GM19468 (cell line): ENCODE measurements at regions not wholly inside any gene's neighbourhood (a gene's known extent, or its start where the extent isn't known, plus 50 kb on each side); places are given as distances from the start of the nearest gene placed in this dataset.
A peak's percentile ranks its signal among the peaks of the same experiment; 100 is the strongest.
"Not testable (repeated sequence)": the region's sequence is repeated elsewhere in the genome, so short reads cannot be mapped to it uniquely, and the experiment has no call there.

Source experiments
- ATAC-seq: cut with Tn5 transposase; IDR thresholded peaks from one replicate; pipeline ENCODE4 v1.9.1; 2021; ENCODE audit warnings: mild to moderate bottlenecking, moderate library complexity, moderate number of reproducible peaks; ENCODE audit not compliant: unreplicated experiment; ENCODE audit errors: extremely low read depth

GRCh38 chr2:166831930-166832329 lies 56.4 kb upstream of the XIRP2 start:
- no peak for ATAC-seq

- no peak for ATAC-seq
Measured at GRCh38 chr2:166825914-166826313, 62.4 kb upstream of the XIRP2 start.

GRCh38 chr2:166814335-166814734 lies 73.9 kb upstream of the XIRP2 start:
- no peak for ATAC-seq

DNA sequence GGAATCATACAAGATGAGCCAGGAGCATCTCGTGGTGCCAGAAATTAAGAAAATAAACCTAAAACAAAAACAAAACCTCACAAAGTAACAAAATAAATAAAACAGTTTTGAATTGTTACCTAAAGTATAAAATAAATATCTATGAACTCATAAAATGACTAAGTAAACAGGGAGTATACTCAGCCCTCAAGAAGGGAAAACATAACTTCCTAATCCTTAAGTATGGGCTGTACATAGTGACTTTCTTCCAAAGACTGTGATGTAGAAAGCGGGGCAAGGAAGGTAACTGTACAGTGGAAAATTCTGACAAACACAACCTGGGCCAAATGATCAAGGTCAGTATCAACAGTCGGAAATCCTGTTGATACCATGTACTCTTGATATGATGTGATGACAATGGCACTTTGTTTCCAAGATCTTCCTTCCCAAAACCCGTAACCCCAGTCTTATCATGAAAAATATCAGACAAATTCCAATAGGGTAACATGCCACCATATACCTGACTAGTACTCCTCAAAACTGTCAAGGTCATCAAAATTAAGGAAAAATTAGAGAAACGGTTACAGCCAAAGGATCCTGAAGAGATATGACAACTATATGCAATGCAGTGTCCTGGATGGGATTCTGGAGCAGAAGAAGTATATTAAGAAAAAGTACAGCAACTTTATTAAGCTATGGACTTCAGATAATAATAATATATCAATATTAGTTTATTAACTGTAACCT lies 76.0 kb upstream of the XIRP2 start:
- no peak for ATAC-seq

GRCh38 chr2:166805753-166806152 lies 82.5 kb upstream of the XIRP2 start:
- no peak for ATAC-seq

DNA sequence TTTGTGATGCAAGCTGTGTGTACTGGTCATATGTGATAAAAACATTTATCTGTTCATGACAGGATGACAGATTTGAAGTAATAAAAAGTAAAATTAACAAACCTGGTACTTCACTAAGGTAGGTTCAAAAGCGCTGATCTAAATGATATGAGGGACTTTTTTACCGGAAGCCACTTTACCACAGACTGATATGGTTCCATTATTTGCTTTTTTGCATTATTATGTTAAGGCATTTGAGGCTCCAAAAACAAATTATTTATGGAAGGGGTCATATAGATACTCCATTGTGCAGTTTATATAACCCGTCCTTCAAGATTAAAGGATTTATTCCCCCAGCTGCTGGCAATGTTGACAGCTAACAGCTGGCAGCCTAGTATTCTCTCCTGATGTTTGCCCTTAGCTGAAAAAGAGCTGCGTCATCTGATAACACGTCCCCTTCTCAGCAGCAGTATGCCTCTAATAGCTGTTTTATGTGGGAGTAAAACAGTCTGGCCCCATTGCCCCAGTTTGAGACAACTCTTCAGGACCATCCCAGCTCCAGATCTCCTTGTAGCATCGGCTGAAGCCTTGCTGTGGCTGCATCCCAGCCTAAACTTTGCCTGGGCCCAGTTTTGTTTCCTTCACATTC lies 84.8 kb upstream of the XIRP2 start:
- no peak for ATAC-seq

GRCh38 chr2:166802475-166802874 lies 85.8 kb upstream of the XIRP2 start:
- ATAC-seq = no peak

DNA sequence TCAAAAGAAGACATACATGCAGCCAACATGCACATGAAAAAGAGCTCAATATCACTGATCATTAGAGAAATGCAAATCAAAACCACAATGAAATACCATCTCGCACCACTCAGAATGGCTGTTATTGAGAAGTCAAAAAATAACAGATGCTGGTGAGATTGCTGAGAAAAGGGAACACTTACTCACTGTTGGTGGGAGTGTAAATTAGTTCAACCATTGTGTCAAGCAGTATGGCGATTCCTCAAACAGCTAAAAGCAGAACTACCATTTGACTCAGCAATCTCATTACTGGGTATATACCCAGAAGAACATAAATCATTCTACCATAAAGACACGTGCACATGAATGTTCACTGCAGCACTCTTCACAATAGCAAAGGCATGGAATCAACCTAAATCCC lies 95.5 kb upstream of the XIRP2 start:
- no peak for ATAC-seq

DNA sequence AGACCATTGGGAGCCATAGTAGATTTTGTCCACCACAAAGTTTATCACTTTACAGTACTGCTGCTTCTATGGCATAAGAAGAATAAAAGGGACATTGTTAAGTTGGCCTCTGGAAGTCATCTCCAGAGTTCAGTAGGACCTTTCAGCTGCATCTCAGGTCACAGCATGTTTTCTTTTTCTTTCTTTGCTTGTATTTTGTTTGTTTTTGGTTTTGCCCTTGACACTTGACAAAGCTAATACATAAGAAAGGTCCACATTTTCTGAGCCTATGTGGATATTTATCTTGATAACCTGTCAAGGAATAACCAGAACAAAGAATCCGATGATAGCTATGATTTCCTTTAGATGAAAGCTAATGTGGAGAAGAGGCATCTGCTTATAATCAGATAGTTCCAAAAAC lies 101.6 kb upstream of the XIRP2 start:
- no peak for ATAC-seq

GRCh38 chr2:166784296-166784946 lies 103.9 kb upstream of the XIRP2 start:
- no peak for ATAC-seq

- ATAC-seq = no peak
Measured at GRCh38 chr2:166775176-166775575, 113.1 kb upstream of the XIRP2 start.

DNA sequence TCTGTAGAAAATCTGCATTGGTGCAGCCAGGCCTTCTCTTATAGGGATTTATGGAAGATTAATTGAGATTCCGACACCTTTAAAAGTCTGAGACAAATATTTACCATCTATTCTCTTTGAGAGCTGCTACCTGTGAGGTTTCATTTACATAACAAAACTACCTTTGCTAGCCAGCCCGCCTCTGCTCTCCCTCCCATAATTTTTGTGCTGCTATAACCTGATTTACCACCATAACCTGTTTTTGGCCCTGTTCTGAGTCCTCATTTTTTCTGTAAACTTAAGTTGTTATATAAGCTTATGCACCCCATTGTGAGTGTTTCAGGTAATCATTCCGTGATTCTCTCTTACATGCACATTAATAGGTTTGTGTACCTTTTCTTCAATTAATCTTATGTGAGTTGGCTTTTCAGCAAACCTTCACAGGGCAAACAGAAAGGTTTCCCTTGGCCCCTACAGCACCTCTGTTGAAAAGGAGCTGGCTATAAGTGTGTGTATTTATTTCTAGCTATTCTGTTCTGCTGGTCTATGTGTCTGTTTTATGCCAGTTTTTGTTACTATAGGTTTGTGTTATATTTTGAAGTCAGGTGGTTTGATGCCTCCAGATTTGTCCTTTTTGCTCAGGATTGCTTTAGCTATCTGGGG lies 114.9 kb upstream of the XIRP2 start:
- no peak for ATAC-seq

DNA sequence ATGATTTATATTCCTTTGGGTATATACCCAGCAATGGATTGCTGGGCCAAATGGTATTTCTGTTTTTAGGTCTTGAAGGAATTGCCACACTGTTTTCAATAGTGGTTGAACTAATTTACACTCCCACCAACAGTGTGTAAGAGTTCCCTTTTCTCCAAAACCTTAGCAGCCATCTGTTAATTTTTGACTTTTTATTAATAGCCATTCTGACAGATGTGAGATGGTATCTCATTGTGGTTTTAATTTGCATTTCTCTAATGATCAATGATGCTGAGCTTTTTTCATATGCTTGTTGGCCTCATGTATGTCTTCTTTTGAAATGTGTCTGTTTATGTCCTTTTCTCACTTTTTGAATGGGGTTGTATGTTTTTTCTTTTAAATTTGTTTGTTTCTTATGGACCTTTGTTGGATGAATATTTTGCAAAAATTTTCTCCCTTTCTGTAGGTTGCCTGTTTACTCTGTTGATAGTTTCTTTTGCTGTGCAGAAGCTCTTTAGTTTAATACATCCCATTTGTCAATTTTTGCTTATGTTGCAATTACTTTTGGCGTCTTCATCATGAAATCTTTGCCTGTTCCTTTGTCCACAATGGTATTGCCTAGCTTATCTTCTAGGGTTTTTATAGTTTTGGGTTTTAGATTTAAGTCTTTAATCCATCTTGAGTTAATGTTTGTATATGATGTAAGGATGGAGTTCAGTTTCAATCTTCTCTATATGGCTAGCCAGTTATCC lies 119.7 kb upstream of the XIRP2 start:
- ATAC-seq = peak; percentile 41

GRCh38 chr2:166766769-166767322 lies 121.4 kb upstream of the XIRP2 start:
- not testable (repeated sequence) for ATAC-seq

DNA sequence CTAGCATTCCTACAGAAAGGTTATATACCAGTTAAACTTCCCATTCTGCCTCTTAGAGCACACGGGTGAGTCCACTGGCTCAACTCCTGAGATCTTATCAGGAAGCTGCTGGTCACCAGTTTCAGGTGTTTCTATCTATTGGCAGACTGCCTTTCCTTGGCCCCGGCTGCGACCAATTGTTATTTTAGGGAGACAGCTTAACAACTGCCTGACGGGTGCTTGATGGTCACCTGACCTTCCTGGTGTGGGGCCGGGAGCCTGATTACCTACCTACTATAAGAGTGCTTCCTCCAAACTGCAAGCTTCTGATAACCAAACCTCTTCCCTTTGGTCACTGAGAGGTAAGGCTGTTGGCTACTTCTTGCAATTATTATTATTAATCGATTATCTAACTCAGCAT lies 122.1 kb upstream of the XIRP2 start:
- no peak for ATAC-seq

DNA sequence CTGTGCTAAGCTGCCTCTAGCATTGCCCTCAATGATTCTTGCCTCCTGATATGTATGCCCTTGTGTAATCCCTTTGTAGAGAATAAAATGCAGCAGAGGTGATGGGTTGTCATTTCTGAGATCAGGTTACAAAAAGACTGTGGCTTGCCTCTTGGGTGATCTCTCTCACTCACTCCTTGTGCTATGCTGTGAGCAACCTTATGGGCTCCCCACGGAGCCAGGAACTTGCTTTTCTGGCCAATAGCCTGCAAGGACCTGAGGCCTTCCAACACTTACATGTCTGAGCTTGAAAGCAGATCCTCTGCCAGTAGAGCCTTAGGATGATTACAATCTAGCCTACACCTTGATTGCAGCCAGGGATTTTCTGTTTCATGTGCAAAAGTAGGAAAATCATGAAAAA lies 123.1 kb upstream of the XIRP2 start:
- no peak for ATAC-seq

GRCh38 chr2:166764702-166765101 lies 123.6 kb upstream of the XIRP2 start:
- ATAC-seq = no peak

- ATAC-seq = no peak
Measured at GRCh38 chr2:166764216-166764615, 124.1 kb upstream of the XIRP2 start.

DNA sequence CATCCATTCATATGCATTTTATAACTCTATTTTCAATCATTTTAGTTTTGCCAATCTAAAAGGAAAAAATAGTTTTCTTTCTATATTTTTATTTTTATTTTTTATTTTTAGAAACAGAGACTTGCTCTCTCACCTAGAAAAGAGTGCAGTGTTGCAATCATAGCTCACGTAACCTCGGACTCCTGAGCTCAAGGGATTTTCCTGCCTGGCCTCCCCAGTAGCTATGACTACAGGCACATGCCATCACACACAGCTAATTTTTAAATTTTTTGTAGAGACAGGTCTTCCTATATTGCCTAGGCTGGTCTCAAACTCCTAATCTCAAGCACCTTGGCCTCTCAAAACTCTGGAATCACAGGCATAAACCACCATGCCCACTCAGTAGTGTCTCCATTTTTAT lies 125.5 kb upstream of the XIRP2 start:
- ATAC-seq = no peak

GRCh38 chr2:166758956-166759355 lies 129.3 kb upstream of the XIRP2 start:
- no peak for ATAC-seq
